Activated naive CD4-positive, alpha-beta T cell treated with Interleukin-2 at 50 U/mL for 16 hours (primary cell): ENCODE measurements at regions not wholly inside any gene's neighbourhood (a gene's known extent, or its start where the extent isn't known, plus 50 kb on each side); places are given as distances from the start of the nearest gene placed in this dataset.

Experiments
- DNase-seq: peaks from one replicate; pipeline ENCODE4 v3.0.0-alpha.2; 2020

DNA sequence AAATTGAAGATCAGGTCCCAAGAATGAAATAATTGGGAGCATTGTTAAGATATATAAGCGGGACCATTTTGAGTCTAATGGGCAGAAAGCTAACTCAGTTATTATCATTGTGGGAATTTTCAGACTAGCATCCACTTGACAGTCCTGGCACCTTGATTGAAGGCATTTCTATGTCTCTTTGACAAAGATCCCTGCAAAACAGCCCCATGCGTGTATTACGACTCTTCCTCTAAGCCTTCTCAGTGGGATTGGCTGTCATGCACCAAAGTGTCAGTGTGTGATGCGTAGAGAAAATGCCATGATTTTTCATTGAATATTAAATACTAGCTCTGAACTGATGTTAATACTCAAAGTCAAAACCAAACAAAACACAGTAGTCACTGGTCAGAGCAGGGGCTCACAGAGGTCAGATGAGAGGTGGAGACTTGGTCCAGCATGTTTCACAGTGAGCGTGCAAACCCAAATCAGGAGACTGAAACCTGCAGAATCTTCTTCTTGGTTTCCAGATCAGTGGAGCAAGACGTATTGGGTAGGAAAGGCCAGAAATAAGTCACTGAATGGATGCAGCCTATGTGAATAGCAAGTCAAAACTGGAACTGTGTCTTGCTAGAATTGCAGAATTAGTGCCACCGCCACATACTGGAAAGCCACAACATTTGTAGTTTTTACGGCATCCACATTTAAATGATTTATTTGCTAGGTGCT is 303.6 kb upstream of the AKR1E2 start:
- DNase-seq = no peak

DNA sequence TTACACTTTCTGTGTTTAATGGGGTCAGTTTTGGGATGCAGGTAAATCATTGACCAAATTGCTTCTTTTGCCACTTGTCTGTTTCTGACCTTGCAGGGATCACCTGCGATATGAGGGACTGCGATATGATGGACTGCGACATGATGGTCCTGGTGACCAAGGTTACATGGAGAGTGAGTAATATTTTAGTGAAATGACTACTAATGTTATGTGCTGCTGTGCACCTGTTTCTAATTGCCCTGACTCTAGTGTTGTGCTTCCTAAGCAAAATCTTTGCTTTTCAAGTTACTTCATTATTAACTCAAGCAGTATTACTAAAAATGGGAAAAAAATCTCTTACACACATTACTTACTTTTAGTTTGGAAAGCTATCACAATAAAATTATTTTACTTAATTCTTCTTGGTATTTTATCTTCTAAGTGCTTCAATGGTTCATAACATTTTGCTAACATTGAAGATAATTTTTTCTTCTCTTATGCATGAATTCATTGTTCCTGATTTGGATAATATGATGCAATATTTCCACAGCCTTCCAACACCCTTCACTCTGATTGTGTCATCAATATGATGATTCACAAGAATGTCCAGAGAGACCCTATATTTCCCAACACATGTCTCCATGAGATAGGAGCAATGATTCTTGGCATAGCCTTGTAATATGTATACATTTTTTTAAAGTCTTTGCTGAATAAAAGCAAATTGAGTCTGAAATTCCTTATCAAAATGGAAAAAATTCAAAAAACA is 306.2 kb upstream of the AKR1E2 start:
- no peak for DNase-seq

DNA sequence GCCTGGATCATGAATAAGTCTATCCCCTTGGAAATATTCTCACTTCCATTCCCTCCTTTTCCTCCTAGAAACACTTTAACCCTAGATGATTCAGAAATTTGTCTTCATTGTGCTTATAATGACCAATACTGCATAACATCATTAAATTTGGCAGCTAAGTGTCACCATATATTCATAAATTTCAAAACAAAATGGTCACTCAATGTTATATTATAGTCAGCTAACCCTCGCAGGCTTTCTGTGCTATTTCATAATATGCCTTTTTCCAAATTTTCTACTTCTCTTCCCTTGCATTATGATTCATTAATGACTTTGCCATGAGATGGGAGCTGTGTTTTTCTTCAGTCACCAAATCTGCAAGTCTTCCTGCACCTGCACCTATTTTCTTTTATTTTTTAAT is 308.3 kb upstream of the AKR1E2 start:
- DNase-seq = no peak

DNA sequence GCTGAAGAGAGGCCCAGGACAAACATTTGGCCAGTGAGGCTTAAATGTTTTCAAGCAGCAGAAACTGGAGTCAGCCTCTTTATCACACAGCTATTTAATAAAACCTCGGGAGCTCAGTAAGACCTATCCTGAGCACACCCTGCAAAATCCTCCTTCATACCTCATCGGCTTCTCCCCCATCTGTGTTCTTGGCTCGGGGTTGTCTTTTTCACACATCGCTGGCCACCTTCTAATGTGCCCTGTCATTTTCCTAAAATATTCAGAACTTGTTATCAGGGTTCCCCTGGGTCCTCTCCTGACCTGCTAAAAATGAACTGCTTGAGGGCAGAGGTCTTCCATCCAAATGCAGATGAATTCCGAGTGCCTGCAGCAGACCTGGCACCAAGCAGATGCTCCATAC is 310.3 kb upstream of the AKR1E2 start:
- DNase-seq = no peak

DNA sequence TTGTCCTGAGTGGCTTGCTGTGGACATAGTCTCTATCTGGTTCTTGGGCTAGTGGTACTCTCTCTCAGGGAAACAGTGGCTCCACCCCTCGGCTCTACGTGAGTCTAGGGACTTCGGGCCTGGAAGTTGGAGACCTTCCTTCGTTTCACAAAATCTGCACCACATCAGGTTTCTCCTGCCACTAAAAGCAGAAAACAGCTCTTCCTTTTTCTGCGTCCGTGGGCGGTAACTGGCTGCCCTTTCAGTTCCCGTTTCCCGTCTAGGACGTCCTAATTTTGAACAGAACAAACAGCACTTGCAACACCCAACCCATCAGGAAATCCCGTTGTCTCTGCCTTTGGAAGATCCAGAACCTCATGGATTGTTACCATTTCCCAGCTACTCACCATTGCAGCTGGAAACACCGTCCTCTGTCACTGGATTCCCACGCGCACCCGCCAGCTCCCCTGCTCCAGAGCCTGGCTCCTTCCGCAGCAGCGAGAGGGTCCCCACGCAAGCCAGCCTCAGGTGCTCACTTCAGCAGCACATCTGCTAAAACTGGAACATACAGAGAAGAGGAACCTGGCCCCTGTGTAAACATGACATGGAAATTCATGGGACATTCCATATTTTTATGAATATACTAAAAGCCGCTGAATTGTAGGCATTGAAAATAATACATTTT is 311.4 kb upstream of the AKR1E2 start:
- DNase-seq = no peak

DNA sequence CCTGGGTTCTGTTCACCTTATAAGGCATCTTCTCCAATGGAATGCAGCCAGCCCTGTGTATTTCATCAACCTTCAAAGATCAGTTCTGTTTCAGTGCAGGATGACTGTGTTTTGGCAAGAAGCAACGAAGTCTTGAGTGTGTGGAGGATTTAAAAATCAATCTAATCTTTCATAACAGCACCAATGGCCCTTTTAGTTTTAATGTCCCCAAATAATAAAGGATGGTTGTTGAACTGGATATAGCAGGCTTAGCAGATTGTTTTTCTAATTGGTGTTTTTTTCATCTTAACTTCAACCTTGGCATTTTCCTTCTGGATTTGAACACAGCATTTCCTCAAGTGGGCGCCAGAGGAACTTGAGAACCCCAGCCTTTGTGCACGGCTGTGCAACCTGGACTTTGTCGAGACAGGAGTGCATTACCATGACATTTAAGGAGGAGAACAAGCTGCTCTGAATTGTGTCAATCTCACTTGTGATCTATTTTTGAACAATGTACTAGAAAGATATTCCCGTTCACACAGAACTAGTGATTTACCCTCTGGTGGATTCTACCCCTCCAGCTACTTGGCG is 313.3 kb upstream of the AKR1E2 start:
- no peak for DNase-seq

DNA sequence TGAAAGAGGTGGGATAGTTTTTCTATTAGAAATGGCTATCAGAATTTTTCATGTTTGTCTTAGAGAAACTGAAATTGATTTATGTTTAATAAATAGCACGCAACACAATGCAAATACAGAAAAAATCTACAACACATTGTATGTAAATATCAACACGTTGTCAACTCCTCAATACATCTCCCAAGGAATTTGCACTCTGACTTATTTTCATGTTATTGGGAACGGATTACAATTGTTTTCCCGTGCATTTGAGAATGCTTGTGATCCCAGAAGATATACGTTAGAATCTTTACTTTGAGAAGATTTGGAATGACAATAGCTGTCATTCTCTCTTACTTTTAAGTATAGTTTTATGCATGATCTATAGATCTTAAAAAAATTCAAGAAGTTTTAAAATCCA is 313.8 kb upstream of the AKR1E2 start:
- DNase-seq = no peak

DNA sequence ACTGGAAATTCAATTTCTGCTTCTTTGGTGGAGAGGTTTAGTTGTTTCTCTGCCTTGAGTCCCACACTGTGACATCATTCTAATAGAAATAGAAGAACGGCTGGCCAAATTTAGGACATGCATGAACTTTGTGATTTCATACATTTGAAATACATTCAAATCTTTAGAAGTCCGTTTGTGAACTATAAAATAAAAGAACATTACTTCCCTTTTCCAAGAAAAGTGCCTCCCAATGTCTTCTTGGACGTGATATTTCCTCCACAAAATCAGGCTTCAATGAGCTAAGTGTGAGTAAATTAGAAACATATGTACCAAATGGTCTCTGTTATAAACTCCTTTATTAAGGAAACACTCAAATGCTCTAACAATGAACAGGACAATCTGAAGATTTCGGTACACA is 314.5 kb upstream of the AKR1E2 start:
- no peak for DNase-seq

DNA sequence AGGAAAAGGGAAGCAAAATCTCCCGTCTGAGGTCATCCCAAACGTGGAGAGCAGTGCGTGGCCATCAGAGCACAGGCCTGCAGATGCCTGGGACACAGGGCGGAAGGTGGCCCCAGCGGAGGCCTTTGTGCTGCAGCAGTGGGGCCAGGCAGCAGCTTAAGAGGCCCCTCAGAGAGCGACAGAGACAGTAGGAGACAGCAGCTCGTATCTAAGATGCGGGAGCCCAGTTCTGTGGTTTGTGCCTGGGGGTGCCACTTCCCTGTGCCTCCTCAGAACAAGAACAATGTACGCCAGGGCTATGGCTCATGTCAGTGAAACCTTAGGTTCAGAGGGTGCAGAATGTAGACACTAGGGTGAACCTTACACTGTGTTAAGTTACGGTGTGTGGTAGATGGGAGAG is 316.6 kb upstream of the AKR1E2 start:
- no peak for DNase-seq

DNA sequence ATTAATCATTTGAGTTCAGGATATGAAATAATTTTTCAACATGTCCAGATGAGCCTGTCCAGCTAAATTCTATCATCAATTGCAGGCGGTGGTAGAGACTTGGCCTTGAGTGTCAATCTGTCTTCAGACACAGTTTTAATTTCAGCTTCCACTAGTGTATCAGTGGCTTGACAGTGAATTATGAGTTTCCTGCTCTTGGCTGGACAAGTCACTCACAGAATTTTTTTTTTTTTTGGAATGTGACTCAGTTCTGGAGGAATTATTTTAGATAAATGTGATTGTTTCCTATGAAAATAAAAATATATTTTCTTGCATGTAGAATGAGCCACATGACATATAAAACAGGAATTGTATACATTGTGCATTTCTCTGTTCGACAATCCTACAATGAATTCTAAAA is 319.9 kb upstream of the AKR1E2 start:
- DNase-seq = no peak

DNA sequence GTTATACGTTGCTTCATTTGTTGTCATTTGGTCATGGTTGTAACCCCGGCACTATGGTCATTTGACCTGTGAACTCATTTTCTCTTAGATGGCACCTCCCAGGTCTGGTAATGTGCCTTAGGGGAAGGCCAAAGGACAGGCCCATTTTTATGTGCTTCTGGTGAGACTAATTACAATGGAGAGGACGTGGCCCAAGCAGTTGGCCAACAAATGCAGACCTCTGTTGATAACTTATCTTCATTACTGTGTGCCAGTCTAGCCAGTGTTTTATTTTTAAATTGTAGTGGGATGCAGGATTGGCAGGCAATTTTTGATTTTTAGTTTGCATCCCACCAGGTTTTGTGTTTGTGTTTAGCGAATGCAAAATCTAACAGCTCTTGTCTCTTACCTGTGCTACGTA is 321.5 kb upstream of the AKR1E2 start:
- no peak for DNase-seq

DNA sequence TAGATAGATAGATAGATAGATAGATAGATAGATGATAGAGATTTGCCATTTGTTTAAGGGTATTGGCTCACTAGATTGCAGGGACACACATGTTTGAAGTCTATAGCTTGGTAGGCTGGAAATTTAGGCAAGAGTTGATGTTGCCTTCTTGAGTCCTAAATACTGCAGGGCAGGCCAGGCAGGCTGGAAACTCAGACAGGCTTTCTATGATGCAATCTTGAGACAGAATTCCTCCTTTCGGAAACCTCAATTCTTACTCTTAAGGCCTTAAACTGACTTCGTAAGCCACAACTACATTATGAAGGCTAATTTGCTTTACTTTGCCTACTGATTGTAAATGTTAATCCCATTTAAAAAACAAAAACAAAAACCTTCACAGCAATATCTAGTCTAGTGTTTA is 322.9 kb upstream of the AKR1E2 start:
- no peak for DNase-seq

DNA sequence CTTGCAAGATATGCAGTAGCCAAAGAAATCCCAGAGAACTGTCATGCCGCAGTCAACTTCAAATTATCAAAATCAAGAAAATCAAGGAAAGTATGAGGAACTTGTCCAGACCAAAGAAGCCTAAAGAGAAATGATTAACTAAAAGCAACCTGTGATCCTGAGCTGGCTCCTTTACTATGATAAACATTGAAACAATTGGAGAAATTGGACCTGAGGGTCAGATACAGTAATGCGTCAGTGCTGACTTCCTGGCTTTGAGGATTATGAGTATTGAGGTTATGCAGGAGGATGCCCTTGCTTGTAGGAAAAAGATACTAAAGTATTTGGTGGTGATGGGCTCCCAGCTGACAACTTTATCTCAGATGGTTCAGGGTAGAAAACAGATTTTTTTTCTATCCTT is 324.7 kb upstream of the AKR1E2 start:
- DNase-seq = no peak

DNA sequence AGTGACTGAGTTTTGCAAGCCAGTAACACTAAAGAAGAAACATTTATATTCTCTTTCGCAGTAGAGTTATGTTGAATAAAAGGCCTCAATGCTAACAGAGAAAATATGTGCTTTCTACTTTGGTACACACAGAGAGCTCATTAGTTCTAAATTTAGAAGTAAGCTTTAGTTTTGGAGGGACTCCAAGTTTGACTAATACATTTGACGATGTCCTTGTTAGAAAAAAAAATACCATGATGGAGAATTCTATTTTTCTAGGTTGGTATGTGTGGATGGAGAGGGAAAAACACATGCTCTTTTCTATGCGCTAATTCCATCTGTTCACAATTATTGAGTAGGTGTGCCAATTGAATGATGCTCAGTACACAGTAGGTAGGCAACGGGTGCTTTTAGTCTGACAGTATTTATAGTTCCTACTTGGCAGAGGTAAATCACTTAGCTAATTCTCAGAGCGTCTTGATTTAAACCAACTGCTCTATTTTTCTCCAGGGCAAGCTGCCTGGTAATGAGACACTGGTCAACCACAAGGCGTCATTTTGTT is 327.2 kb upstream of the AKR1E2 start:
- DNase-seq = no peak

DNA sequence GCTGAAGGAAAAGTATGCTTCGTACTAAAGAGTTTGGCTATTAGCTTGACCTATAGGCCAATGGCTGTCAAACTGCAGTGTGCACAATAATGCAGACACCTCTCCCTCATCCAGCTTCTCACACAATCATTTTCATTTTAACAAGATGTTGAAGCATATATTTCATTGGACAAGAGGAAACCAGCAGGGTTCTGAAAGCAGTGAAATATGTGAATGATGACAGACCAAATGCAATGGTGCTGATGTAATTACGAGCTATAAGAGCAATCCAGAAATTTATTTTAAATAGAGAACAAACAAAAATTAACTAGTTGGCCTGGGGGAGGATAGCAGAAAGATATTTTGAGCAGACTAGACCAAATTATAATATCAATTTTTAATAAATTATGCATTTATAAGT is 331.5 kb upstream of the AKR1E2 start:
- DNase-seq = no peak

DNA sequence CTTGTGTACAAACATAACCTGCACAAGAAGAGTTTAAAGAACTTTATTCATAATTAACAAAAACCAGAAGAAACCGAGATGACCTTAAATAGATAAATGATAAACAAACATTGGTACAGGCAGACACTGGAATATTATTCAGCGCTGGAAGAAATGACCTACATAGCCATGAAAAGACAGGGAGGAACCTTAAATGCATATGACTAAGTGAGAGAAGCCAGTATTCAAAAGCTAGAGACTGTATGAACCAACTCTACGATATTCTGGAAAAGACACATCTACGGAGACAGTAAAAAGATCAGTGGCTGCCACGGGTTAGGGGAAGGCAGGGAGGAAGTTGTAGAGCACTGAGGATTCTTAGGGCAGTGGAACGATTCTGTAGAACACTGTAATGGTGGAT is 333.8 kb upstream of the AKR1E2 start:
- no peak for DNase-seq

DNA sequence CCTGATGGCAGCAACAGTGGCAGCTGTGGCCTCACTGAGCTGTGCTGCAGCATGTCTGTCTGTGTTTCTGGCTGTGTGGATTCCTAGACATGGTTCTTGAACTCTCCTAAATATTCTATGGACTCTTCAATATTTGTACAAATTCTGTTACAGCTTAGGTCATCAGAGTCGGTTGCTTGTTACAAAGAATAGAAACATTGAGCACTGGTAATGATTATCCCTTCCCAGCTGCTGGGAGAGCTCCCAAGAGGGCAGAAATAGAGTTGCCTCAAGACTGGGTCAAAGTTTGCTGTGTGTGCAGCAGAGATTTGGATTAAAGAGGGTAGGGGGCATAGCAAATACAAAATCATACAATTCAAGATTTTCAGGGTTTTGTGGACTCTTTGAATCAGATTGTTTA is 337.1 kb upstream of the AKR1E2 start:
- no peak for DNase-seq

DNA sequence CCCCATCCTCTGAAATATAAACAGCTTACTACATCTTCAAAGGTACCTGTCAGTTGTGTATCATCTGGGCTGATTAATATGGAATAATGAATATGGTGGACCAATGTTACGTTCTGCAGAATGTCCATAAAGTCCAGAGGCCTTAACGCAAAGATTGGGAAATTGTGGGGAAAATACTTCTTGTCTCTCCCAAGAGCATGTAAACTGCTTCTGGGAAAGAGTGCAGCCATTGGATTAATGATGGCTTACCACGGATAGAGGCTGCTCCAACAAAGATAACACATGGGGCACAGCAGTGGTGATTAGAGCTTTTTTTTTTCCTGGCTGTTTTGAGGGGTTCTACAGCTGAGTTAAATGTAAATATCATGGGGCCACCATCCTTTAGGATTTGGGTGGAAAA is 340.4 kb upstream of the AKR1E2 start:
- no peak for DNase-seq

DNA sequence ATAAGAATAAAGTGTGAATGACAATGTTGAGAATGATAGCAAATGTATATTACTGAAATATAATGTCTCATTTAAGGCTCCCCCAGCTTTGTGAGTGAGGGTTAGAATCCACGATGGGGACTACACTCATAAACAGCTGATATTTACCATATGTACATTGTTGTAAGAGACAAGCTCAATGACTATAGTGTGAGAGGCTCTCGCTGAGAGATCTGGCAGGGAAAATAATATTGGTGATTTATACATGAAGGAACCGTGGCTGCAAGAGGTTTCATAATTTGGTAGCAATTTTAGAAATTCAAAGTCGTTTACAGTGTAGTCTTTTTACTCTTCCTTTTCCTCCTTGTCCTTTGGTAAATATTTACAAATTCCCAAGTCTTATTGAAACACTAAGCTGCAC is 342.2 kb upstream of the AKR1E2 start:
- DNase-seq = no peak

DNA sequence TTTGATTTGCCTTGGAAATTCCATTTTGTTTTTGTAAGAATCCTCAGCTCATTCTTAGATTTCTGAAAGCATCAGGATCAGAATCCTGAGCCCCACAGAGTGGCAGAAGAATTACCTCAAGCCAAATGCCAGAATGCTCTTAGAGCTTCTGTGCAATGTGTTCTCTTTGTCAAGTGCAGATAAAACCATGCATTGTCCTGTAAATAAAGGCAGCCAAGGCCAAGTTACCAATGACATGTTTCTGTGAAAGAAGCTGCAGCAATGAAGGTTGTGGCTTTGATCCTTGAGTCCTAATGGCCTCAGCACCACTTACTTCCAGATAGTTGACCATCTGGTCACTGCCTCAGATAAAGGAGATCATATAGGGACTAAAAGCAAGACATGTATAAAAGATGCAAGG is 343.3 kb upstream of the AKR1E2 start:
- no peak for DNase-seq

DNA sequence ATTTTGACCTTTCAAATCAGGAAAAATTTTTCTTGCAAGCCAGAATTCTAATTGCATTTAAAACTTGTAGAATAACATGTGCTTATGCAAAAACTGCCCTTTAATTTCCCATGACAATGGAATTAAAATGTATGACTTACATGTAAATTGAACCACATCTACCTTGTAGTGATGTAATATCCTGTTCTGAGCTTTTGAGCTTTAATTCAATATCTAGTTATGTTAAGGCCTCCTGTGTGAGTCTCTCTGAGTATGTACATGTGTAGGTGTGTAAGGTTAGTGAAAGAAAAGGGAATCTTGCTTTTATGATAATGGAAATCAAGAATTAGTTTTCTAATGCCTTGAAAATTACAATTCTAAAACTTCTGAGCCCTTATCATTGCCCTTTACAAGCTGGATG is 344.8 kb upstream of the AKR1E2 start:
- DNase-seq = no peak

DNA sequence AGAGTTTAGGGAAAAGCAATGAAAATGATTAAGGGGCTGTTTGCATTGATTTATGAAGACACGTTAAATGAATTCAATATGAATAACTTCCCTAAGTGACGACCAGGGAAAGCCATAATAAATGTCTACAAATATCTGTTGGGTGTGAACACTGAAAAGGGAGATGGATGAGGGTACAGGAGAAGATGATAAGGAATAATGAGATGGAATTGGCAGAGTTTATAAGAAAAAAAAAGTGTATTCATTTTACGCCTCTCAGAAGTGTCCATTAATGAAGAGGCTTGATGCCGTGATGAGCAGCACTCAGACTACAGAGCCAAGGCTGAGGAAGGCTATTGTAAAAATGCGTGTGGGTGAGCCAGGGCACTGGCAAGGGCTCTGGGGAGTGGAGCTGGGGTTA is 346.7 kb upstream of the AKR1E2 start:
- no peak for DNase-seq

DNA sequence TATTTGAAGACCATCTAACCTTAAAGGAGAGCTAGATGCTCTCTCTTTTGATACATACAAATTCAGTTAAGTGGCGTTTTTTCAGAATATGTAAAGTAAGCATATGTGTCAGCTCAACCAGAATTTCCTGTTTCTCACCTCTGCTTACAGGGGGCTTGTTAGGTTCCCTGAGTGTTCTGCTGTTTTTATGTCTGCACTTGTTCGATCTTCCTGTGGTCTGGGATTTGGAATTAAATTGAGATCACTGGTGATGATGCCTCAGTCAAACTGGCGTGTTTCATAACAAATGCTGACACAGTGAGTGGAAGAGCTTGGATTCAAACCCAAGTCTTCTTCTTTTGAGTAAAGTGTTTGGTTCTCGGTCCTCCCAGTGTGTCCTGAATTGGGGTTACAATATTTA is 348.3 kb upstream of the AKR1E2 start:
- DNase-seq = no peak
